HG03558 (cell line): ENCODE measurements at regions not wholly inside any gene's neighbourhood (a gene's known extent, or its start where the extent isn't known, plus 50 kb on each side); places are given as distances from the start of the nearest gene placed in this dataset.

Experiments used
- ATAC-seq: cut with Tn5 transposase; IDR thresholded peaks from one replicate; pipeline ENCODE4 v1.9.1; 2021; ENCODE audit warnings: moderate number of reproducible peaks; ENCODE audit not compliant: unreplicated experiment; ENCODE audit errors: extremely low read depth

DNA sequence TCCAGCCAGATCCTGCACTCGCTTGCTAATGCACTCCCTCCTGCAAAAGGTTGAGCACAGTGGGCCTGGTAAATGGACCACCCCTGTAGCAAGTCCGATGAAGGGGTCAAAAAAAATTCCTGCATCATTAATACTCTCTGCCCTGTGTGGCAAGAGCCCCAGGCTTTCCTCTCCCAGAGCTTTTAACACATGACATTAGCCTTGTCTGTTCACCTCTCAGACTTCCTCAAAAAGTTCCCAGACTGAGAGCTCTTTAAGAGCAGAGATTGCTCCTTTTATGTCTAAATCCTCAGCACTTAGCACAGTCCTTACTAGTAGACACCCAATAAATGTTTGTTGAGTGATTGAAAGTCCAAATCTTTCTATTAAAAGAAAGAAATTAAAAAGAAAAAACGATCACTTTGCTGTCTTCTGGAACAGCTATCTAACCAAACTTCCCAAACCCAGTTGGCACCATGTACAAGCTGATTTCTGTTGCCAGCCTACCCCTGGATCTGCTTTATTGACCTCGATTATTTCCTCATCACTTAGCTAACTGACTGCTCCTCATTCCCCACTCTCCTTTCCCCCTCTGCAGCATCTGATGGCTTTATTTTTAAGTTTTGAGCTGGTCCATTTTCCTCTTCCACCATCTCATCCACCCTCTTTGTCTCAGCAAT lies 209.8 kb downstream of the ENC1 start:
- no peak for ATAC-seq

DNA sequence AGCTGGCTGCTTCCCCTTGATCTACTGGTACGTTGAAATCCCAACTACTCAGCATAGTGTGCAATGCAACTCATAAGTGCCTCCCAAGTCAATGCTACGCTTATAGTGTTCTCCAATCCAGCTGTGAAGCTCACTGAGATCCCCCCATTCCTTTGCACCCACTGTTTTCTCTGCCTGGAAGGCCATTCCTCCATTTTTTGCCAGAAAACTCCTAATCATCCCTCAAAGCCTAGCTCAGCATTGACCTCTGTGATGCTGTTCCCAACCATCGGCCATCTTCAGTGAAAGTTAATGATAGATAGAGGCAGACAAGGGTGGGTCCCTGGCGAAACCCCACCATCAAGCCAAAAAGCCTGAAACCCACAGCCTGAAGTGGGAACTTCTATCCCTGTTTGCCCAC lies 211.0 kb downstream of the ENC1 start:
- no peak for ATAC-seq

DNA sequence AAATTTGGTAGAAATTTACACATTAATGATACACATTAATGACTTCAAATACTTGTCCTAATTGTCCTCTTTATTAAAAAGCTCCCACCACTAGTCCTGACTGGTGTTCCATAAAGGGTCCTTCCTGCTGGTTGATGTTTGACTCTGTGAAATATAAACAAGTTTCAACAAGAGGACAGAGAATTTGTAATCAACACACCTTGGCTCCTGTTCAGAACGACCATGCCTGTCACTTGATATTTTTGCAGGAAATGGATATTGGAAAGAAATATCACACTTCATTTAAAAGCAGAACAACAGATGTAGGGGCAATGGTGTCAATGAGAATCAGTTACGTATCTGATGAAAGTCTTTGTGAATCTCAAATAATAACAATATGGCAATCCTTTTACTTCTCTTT lies 211.7 kb downstream of the ENC1 start:
- no peak for ATAC-seq

DNA sequence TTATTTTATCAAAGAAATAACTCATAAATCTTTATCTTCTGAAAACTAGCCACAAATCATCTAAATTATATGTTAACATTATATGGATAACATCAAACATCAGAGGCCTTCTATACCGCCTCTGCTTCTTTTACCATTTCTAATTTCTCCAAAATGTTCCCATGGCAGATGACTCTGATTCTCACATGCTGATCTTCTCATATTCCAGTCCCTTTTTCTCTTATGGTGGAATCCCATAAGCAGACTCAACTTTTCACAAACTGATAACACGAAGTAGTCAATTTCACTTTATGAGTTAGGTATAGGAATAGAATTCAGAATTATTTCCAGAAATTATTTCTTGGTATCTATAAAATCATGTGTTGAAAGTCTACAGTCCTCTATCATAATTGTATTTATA lies 212.3 kb downstream of the ENC1 start:
- no peak for ATAC-seq

DNA sequence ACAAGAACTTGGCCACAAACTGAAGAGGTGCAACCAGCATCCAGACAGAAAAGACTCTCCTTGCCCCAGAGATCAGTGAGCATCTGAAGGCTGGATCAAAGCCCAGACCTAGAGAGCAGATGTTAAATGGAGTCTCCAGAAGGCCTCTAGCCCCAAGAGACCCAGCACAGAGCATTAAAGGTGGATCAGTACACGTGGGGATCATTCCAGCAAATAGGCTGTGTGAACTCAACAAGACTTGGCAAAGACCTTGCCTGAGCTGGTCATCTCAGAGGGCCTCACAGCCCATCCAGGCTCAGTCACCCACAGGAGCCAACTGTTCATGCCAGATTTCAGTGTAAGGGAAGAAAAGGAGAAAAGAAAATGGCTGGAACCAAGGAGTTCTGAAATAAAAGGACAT lies 214.0 kb downstream of the ENC1 start:
- ATAC-seq, result no peak

DNA sequence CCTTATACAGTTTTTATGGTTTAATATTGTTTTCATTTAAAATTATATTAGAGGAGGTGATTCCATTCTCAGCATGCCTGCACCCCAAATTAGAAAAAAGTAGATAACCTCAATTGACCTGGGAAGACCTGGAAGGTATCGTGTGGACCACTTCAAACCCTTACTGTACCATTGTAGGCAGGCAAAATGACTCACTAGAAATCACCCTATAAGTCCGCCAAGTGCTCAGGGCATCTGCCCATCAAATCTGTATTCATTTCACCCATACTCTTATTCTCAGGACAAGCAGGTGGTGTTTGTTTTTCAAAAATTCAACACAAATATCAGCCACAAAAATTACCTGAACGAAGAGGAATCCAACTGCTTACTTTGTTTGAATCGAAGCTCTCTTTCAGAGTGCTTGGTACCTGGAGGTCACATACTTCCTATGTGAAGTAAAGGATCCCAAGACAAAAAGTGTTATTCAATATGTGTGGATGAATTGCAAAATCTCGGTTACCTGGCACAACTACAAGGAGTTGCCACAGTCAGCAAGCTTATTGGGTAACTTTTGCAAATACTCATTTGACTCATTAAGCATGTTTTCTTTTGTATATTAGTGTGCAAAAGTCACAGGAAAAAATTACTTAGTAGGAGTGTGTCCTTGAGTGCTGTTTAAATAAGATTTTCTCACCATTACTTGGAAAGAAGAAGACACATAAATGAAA lies 216.2 kb downstream of the ENC1 start:
- no peak for ATAC-seq

DNA sequence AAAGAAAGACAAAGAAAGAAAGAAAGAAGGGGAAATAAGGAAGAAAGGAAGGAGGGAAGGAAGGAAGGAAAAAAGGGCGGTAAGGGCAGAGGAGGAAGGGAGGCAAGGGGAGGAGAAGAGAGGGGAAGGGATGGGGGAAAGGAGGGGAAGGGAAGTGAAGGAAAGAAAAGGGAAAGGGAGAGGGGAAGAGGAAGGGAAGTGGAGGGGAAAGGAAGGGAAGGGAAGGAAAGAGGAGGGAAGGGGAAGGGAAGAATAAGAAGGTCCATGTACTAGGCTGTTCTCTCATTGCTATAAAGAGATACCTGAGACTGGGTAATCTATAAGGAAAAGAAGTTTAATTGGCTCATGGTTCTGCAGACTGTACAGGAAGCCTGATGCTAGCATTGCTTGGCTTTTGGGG lies 217.1 kb downstream of the ENC1 start:
- no peak for ATAC-seq

DNA sequence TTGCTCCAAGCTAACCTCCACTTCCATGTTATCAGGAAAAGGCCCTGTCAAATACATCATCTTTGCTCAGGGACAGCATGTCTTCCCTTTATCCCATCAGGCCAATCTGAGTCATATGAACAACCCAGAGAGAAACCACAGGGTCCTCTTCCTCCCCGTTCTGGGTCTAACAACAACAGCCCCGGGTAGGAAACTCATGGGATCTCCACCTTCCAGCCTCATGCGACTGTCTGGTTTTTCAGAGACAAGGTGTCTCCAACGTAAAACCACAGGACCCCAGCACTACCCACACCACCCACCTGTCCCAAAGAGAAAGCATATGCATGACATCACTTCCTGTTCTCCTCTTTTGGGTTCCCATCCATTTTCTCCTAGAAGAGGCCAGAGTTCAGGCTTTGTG lies 217.9 kb downstream of the ENC1 start:
- ATAC-seq, result no peak

DNA sequence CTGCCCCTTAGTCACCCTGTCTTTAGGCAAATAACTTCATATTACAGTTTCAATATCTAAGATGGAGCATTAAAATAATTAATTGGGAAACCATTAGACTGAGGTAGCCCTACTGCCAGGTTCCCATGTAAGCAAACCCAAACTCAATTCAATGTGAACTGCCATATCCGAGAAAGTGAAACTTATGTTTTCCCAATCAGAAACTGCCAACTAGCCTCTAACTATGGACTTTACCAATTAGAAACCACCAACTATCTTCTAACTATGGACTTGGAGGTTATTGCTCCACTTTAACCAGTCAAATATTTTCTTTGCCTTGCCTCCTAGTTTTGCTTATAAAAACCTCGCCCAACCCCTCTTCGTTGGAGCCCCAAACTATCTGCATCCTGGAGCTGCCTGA lies 218.5 kb downstream of the ENC1 start:
- ATAC-seq, result no peak

DNA sequence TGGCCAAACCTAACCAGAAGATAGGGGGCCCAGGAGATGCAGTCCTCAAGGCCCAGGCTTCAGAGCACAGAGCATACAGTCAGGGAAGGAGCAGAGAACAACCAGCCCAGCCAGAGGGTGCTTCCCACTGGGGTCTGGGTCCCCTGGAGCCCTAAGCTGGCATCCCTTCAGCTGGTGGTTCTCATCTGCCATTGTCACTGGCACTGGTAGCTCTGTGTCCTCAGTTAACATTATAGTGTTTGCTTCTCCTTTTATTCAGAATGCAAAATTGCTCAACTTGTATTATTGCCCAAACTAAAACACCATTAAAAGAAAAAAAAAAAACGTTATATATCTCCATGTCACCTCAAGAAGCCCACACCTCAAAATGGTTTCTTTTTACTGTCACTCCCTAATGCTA lies 219.2 kb downstream of the ENC1 start:
- no peak for ATAC-seq

DNA sequence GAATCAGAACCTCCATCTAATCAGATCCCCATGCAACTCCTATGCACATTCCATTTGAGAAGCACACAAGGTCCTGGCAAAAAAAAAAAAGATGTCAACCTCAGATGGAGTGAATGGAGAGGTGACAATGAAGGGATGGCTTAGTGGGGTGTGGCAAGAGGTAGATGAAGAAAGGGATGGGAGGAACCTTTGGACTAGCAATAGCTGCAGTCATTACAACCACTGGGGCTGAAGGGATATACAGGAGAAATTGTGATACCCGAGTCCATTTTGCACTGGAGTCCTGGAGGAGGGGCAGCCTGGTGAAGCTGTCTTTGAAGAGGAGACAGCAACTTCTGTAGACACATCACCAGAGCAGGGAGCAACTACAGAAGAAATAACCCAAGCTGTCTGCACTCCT lies 219.6 kb downstream of the ENC1 start:
- no peak for ATAC-seq

DNA sequence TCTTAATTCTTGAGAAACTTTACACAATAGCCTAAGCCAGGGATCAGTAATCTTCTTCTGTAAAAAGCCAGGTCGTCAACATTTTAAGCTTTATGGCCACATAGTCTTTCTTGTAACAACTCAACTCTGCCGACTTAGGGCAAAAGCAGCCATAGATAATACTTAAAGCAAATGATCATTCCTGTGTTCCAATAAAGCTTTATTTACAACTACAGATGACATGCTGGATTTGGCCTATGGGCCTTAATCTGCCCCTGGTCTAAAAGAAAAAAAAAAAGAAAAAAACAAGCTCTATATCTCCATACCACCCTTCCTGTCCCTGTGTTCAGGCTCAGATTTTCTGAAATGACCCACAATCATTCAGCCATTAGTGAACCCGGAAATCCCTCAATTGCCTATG lies 220.3 kb downstream of the ENC1 start:
- ATAC-seq, result no peak

DNA sequence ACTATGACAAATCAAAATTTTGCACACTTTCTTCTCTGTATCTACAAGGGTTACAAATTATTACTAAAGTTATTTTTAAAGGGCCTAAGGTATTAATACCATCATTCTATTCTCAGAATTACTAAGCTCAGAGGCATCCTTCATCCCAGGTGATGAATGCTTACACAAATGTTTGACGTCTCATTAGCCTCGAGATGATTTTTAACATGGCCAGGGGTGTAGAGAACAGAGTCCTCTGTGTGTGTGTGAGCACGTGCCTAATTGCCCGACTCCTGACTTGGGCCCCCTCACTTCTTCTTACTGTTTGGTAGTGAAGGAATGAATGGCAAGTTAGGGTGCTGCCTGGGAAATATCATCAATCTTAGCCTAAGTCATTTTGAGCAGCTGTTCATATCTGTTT lies 221.1 kb downstream of the ENC1 start:
- ATAC-seq, result no peak

DNA sequence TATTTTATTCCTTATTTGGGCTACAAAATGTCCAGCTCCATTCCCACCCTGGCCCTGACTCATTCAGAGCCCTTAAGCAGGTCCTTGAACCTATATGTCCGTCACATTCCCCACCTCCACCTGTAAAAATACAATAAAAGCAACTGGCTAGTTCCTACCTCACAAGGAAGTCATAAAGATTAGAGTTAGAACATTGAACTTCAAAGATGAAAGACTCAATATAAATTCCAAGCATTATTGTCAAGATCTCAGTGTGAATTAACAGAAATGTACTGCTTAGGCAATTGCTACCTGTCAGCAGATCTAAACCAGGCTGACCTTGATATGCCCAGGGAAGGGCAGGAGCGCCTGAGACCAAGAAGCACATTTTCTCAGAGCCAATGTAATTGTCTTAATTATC lies 221.8 kb downstream of the ENC1 start:
- ATAC-seq, result no peak

DNA sequence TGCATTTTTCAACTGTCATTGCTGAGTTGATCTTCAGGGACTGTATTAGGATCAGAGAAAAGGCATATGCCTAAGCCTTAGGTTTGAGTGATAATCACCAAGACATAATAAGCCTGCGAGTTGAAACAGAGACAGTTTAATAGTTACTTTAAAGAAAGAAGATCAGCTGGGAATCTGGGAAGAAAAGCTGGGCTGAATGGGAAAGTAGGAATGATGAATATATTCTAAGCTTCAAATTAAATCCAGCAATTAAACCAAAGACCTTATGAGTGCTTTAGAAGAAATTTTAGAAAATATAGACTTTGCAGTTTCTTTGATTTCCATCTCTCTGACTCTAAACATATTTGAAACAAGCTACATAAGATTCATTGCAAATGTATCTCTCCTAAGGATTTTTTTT lies 222.3 kb downstream of the ENC1 start:
- ATAC-seq, result no peak

DNA sequence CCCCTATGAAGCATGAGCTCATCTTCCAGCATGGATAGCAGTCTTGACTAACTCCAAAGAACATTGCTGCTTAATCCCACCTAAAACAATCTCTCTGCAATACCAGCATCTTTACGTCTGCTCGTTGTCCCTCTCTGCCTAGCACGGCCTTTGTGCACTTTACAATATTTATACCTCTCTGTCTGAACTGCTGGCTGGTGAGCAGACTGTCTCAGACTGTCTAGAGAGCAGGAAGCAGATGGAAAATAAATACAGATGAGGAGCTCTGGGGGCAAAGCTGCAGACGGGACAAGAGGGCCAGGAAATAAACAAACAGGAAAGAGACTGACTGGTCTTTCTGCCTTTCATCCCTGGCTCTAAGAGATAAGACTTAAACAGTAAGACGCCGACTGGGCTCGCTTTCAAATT lies 224.8 kb downstream of the ENC1 start:
- ATAC-seq, result no peak

DNA sequence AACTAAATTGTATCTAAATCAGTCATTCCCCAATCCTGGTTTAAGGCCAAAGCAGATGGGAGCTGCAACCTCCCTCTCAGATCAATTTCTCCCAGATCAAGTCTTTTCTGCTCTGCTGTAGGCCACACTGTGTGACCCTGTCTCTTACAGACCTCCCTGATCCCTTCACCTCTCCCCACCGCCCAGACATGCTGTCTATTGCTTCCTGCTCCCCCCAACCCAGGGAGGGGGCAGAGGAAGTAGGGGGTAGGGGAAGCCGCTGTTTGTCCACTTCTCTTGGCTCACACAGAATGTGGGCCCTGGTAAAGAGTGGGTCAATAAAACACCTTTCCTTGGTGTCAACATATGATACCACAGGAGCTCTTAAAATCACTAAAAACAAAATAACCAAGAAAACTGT lies 226.3 kb downstream of the ENC1 start:
- ATAC-seq, result no peak

DNA sequence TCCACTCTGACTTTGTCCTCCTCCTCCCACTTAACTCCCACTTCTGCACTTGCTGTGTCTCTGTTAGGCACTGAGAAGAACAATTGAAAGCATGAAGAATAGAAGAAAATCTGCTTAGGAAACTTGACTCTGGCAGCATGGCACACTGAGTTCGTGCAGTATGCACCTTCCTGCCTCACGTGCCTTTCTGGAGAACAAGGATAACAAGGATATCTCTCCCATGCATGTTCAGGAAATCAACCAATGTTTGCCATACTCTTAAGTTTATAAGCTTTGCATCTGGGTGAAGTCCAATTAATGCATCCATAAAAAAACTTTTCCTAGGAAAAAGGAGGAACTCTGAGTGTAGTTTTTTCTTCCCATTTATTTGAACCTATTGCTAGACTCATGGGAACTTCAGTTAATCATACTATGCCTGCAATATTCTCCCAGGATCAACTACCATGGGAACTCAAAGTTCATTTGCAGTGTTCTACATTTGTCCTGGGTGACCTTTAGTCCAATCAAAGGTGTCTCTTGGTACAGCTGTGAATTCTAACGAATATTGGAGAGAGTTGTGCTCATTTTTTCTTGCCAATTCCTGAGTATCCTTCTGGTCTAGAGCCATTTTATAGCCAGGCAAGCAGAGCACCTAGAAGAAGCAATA lies 227.0 kb downstream of the ENC1 start:
- no peak for ATAC-seq

DNA sequence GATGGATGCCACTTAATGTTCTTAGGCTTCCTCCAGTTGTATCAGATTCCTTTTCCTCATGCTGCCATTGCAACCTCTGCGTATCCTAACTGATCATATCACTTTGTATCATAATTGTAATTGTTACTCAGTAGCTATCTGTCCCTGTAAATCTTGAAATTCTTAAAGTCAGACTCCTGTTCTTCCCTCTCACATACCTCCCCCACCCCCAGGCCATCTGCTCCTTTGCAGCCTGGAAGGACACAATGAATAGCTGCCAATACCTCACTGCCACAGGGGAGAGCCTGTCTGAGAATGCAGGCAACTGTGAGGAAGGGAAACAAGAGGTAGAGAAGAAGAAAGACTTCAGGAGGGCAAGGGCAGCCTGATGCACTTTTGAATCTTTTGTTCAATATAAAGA lies 228.5 kb downstream of the ENC1 start:
- no peak for ATAC-seq

DNA sequence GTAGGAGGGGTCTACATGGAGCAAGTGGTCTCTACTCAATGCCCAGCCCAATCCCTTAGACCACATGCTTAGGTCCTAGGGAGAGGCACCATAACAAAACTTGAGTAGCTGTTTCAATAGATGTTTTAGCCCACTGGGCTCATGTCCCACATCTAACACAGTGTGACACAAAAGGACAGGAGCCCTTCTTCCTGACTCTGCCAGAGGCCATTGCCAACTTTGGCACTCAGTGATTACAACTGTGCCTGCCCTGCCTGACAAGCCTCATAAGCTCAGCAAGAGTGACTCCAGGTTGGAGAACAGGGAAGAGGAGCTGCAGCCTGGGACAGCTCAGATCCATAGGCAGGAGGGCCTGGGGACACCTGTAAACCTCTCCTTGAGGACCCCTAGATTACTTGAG lies 230.8 kb downstream of the ENC1 start:
- no peak for ATAC-seq

DNA sequence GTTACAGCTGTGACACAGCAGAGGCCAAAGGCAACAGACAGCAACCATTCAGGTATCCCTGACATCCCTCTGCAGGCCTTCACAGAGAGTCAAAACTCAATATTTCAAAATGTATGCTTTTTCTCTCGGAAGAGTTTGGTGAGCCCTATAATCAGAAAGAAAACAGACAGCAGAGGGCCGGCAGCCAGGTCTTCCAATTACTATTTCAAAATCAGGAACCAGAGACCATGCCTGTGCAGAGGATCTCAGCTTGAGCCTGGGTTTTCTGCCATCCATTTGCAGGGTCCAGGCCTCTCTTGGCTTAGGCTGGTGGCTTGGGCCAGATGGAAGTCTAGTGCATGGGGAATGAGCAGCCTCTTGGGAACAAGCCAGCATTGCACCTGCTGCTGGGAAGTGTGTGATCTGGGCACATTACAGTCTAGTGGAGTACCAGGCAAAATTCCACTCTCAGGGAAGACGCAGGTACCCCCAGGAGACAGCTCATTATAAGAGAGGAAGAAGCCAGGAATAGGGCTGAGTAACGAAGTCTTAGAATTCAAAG lies 231.3 kb downstream of the ENC1 start:
- ATAC-seq, result no peak
